H1 (cell line): ENCODE measurements at regions not wholly inside any gene's neighbourhood (a gene's known extent, or its start where the extent isn't known, plus 50 kb on each side); places are given as distances from the start of the nearest gene placed in this dataset.

Source experiments
- CTCF ChIA-PET: fragments of 300-600 bp; sonication (Branson Sonifier 250); formaldehyde crosslinking; loops from one replicate; lab custom pipeline; 2021; ENCODE audit not compliant: partially characterized antibody; lab: Charles Lee
- POLR2A ChIA-PET: fragments of 300-600 bp; sonication (Branson Sonifier 250); formaldehyde crosslinking; loops from one replicate; lab custom pipeline; 2021; ENCODE audit warnings: inconsistent platforms; ENCODE audit not compliant: partially characterized antibody; lab: Charles Lee
- DNase-seq, 2 experiments: peaks; one replicate each; pipeline versions ENCODE4 v3.0.0 to v3.0.0-alpha.2; 2010 to 2022; ENCODE audit warnings: low spot score in 2 of 2, low read depth in 1 of 2, mixed read lengths in 1 of 2
- FAIRE-seq: peaks from 2 replicates; lab custom pipeline; 2011; peaks lifted over from hg19 to GRCh38; lab: Jason Lieb, UNC
- H2AFZ ChIP-seq: 2 replicates; pipeline ENCODE4 v1.8.1; 2012; ENCODE audit warnings: low read length, inconsistent platforms
- H2AK5ac ChIP-seq: 2 replicates; pipeline ENCODE4 v1.6.1; 2013; ENCODE audit warnings: low read depth, low read length
- H2BK120ac ChIP-seq: replicated peaks from 2 replicates; pipeline ENCODE3; 2013; ENCODE audit warnings: low read depth, low read length, inconsistent platforms
- H2BK12ac ChIP-seq: 2 replicates; pipeline ENCODE4 v1.6.1; 2013; ENCODE audit warnings: low read depth, low read length
- H2BK15ac ChIP-seq: 2 replicates; pipeline ENCODE4 v1.6.1; 2013; ENCODE audit warnings: low read length
- H2BK20ac ChIP-seq: 2 replicates; pipeline ENCODE4 v1.6.1; 2013; ENCODE audit warnings: low read length
- H2BK5ac ChIP-seq: 2 replicates; pipeline ENCODE4 v1.6.1; 2013; ENCODE audit warnings: low read depth, low read length
- H3K14ac ChIP-seq: 2 replicates; pipeline ENCODE4 v1.6.1; 2013; ENCODE audit warnings: inconsistent platforms; ENCODE audit not compliant: insufficient read length
- H3K18ac ChIP-seq: 2 replicates; pipeline ENCODE4 v1.6.1; 2013; ENCODE audit warnings: low read length; ENCODE audit errors: extremely low read depth
- H3K23ac ChIP-seq: 2 replicates; pipeline ENCODE4 v1.6.1; 2013; ENCODE audit warnings: inconsistent platforms; ENCODE audit not compliant: insufficient read length
- H3K23me2 ChIP-seq: 2 replicates; pipeline ENCODE4 v1.6.1; 2013; ENCODE audit warnings: low read depth, low read length
- H3K27ac ChIP-seq: 2 replicates; pipeline ENCODE4 v1.6.1; 2011; ENCODE audit warnings: low read depth, low read length, inconsistent platforms
- H3K27me3 ChIP-seq, 4 experiments: replicated peaks in 1 of 4; 1 replicate in 1 of 4; 2 replicates in 3 of 4; pipeline versions ENCODE4 v1.6.1 to v1.8.1; 2011 to 2013; ENCODE audit warnings: low read length in 3 of 4, mild to moderate bottlenecking in 3 of 4, inconsistent platforms in 2 of 4, mixed read lengths in 2 of 4, moderate library complexity in 1 of 4; ENCODE audit not compliant: control insufficient read depth in 3 of 4, insufficient read depth in 3 of 4; ENCODE audit errors: extremely low read depth in 1 of 4
- H3K36me3 ChIP-seq, 4 experiments: 2 replicates each; pipeline versions ENCODE4 v1.6.1 to v1.8.1; 2011 to 2013; ENCODE audit warnings: mild to moderate bottlenecking in 4 of 4, low read length in 3 of 4, moderate library complexity in 2 of 4, control low read depth in 1 of 4, inconsistent platforms in 1 of 4; ENCODE audit not compliant: insufficient read depth in 4 of 4, control insufficient read depth in 2 of 4
- H3K4ac ChIP-seq: replicated peaks from 2 replicates; pipeline ENCODE3; 2013; ENCODE audit warnings: low read length, low read depth, mixed read lengths, inconsistent platforms; ENCODE audit not compliant: insufficient read length
- H3K4me1 ChIP-seq, 4 experiments: replicated peaks in 1 of 4; 1 replicate in 1 of 4; 2 replicates in 3 of 4; pipeline versions ENCODE4 v1.6.1 to v1.8.1; 2011 to 2013; ENCODE audit warnings: low read length in 3 of 4, inconsistent platforms in 2 of 4, mixed read lengths in 1 of 4; ENCODE audit not compliant: insufficient read depth in 4 of 4, control insufficient read depth in 3 of 4
- H3K4me2 ChIP-seq, 2 experiments: 2 replicates each; pipeline versions ENCODE4 v1.6.1 to v1.8.1; 2011 to 2013; ENCODE audit warnings: low read depth in 2 of 2, low read length in 2 of 2, control low read depth in 1 of 2, inconsistent platforms in 1 of 2, mild to moderate bottlenecking in 1 of 2; ENCODE audit not compliant: insufficient read depth in 1 of 2
- H3K4me3 ChIP-seq, 4 experiments: fragments of 200-600, 300-600 bp in 1 of 4; sonication (generic), shearing (Covaris generic), sonication (Bioruptor Twin) in 1 of 4; 2 replicates each; pipeline versions ENCODE4 v1.5.1 to v1.8.1; 2011 to 2016; ENCODE audit warnings: low read length in 4 of 4, low read depth in 3 of 4, control low read depth in 2 of 4, inconsistent platforms in 2 of 4, mild to moderate bottlenecking in 2 of 4, mixed read lengths in 1 of 4, moderate library complexity in 1 of 4; ENCODE audit not compliant: insufficient read depth in 2 of 4; ENCODE audit errors: extremely low read depth in 1 of 4
- H3K56ac ChIP-seq: replicated peaks from 2 replicates; pipeline ENCODE3; 2013; ENCODE audit warnings: low read depth, mild to moderate bottlenecking, mixed read lengths, low read length, inconsistent platforms; ENCODE audit not compliant: insufficient read length
- H3K79me1 ChIP-seq: 2 replicates; pipeline ENCODE4 v1.6.1; 2013; ENCODE audit warnings: low read depth, low read length, control low read depth
- H3K79me2 ChIP-seq, 2 experiments: 2 replicates each; pipeline versions ENCODE4 v1.6.1 to v1.8.1; 2012 to 2013; ENCODE audit warnings: low read length in 2 of 2, mild to moderate bottlenecking in 2 of 2, inconsistent platforms in 1 of 2; ENCODE audit not compliant: insufficient read depth in 2 of 2, control insufficient read depth in 1 of 2
- H3K9ac ChIP-seq, 4 experiments: replicated peaks in 1 of 4; 1 replicate in 1 of 4; 2 replicates in 3 of 4; pipeline versions ENCODE4 v1.6.1 to v1.8.1; 2011 to 2013; ENCODE audit warnings: low read depth in 3 of 4, low read length in 3 of 4, control low read depth in 2 of 4, mild to moderate bottlenecking in 2 of 4, moderate library complexity in 2 of 4, inconsistent platforms in 1 of 4; ENCODE audit errors: extremely low read depth in 1 of 4
- H3K9me3 ChIP-seq, 2 experiments: 2 replicates each; pipeline versions ENCODE4 v1.6.1 to v1.8.1; 2012 to 2013; ENCODE audit warnings: mild to moderate bottlenecking in 2 of 2, moderate library complexity in 2 of 2, control low read depth in 1 of 2, inconsistent platforms in 1 of 2, low read depth in 1 of 2, low read length in 1 of 2, mixed read lengths in 1 of 2; ENCODE audit not compliant: insufficient read depth in 2 of 2
- H4K20me1 ChIP-seq, 2 experiments: replicated peaks in 1 of 2; 2 replicates each; pipeline versions ENCODE3 to v1.8.1; 2011 to 2013; ENCODE audit warnings: inconsistent platforms in 2 of 2, low read length in 2 of 2, mild to moderate bottlenecking in 1 of 2; ENCODE audit not compliant: insufficient read depth in 2 of 2, control insufficient read depth in 1 of 2
- H4K5ac ChIP-seq: 2 replicates; pipeline ENCODE4 v1.6.1; 2013; ENCODE audit warnings: low read length, low read depth, mixed read lengths, inconsistent platforms; ENCODE audit not compliant: insufficient read length
- H4K8ac ChIP-seq: 2 replicates; pipeline ENCODE4 v1.8.0; 2013; ENCODE audit warnings: mild to moderate bottlenecking, moderate library complexity, low read length, inconsistent platforms; ENCODE audit not compliant: insufficient read depth; ENCODE audit errors: extremely low read depth
- H4K91ac ChIP-seq: replicated peaks from 2 replicates; pipeline ENCODE3; 2013; ENCODE audit warnings: low read length, mixed read lengths, inconsistent platforms; ENCODE audit not compliant: insufficient read length
- BCL11A ChIP-seq, 2 experiments: IDR thresholded peaks; one replicate each; pipeline ENCODE4 v1.6.1; 2011; ENCODE audit warnings: low read depth in 2 of 2, low read length in 2 of 2, mild to moderate bottlenecking in 2 of 2
- CBX8 ChIP-seq: fragments of 300-800, 300-1000 bp; sonication (generic); IDR thresholded peaks from 2 replicates; pipeline ENCODE4 v1.7.1; 2016; ENCODE audit warnings: low read depth, low read length, borderline replicate concordance
- EZH2 ChIP-seq: fragments of 200-600 bp; sonication (generic); IDR thresholded peaks from 2 replicates; pipeline ENCODE4 v1.7.1; 2012; ENCODE audit warnings: low read depth, mild to moderate bottlenecking, moderate library complexity, low read length, inconsistent platforms; ENCODE audit not compliant: severe bottlenecking
- KDM1A ChIP-seq: fragments of 200-600, 300-600 bp; sonication (generic); IDR thresholded peaks from 2 replicates; pipeline ENCODE4 v1.7.1; 2016; ENCODE audit warnings: mild to moderate bottlenecking, low read length, borderline replicate concordance
- SAP30 ChIP-seq: fragments of 300-600 bp; sonication (generic); IDR thresholded peaks from 2 replicates; pipeline ENCODE4 v1.7.1; 2012; ENCODE audit warnings: low read length, moderate library complexity, mild to moderate bottlenecking, inconsistent platforms; ENCODE audit not compliant: insufficient read depth, insufficient replicate concordance
- SP2 ChIP-seq: IDR thresholded peaks from 2 replicates; pipeline ENCODE4 v1.6.1; 2012; ENCODE audit warnings: mild to moderate bottlenecking, low read length, inconsistent platforms
- SRF ChIP-seq: IDR thresholded peaks from 2 replicates; pipeline ENCODE4 v1.6.1; 2011; ENCODE audit warnings: mild to moderate bottlenecking, low read depth, low read length, moderate library complexity

DNA sequence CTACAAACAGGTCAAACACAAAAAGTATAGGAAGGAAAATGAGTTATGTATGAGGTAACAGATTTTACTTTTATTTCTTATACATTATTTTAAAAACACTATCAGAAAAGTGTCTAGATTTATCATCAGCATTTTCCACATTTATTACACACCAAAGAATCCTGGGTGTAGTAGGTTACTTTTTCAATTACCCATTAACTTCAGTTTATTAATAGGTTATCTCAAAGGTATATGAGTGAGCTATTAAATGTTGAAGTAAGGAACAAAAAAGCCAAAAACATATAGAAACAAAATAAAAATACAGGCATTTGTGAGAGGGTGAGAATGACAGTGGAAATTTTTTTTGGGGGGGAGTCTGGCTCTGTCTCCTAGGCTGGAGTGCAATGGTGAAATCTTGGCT lies 150.5 kb downstream of the SIM1 start:
- H3K23ac ChIP-seq = no peak overlapping the region
- no peak overlapping the region for H3K56ac ChIP-seq
- FAIRE-seq = no peak
- no peak overlapping the region for H3K4ac ChIP-seq
- H2BK12ac ChIP-seq = no peak overlapping the region
- no peak overlapping the region for H4K8ac ChIP-seq
- POLR2A ChIA-PET = no interaction called here
- no peak overlapping the region for H3K27ac ChIP-seq
- no peaks in the 10 kb centered on the region for H3K27me3 ChIP-seq
- H2BK15ac ChIP-seq = no peak overlapping the region
- no peak overlapping the region for H2AFZ ChIP-seq
- H2BK120ac ChIP-seq = no peak overlapping the region
- H2AK5ac ChIP-seq = no peak overlapping the region
- no peak overlapping the region for H3K9ac ChIP-seq
- H2BK5ac ChIP-seq = no peak overlapping the region
- no peaks in the 10 kb centered on the region for H3K79me2 ChIP-seq
- H3K9me3 ChIP-seq = no peaks in the 10 kb centered on the region
- no peaks in the 10 kb centered on the region for H3K79me1 ChIP-seq
- H3K4me2 ChIP-seq = no peak overlapping the region
- H2BK20ac ChIP-seq = no peak overlapping the region
- H4K91ac ChIP-seq = no peak overlapping the region
- H3K4me1 ChIP-seq = no peaks in the 10 kb centered on the region
- no peaks in the 10 kb centered on the region for H3K23me2 ChIP-seq
- no peak for DNase-seq
- no peak for TF ChIP-seq BCL11A (IDR thresholded peaks at IDR 0.05; ENCODE audit: low read depth in 2 of 2, low read length in 2 of 2)
- no peak for TF ChIP-seq SAP30
- no peak for TF ChIP-seq SP2
- TF ChIP-seq SRF = no peak
- TF ChIP-seq KDM1A = no peak
- no peak for TF ChIP-seq CBX8
- TF ChIP-seq EZH2 = no peak
- H4K5ac ChIP-seq = no peak overlapping the region
- no peaks in the 10 kb centered on the region for H3K36me3 ChIP-seq
- no peak overlapping the region for H3K14ac ChIP-seq
- no peak overlapping the region for H3K18ac ChIP-seq
- H4K20me1 ChIP-seq = no peaks in the 10 kb centered on the region
- CTCF ChIA-PET = interaction anchor here (1.2 kb wide), 1 partner anchor 10 kb away, joined by 3 read pairs; no protein-coding TSS in a partner anchor
- H3K4me3 ChIP-seq = no peak overlapping the region
